ENCODE measurements at regions not wholly inside any gene's neighbourhood (a gene's known extent, or its start where the extent isn't known, plus 50 kb on each side); places are given as distances from the start of the nearest gene placed in this dataset.

DNA sequence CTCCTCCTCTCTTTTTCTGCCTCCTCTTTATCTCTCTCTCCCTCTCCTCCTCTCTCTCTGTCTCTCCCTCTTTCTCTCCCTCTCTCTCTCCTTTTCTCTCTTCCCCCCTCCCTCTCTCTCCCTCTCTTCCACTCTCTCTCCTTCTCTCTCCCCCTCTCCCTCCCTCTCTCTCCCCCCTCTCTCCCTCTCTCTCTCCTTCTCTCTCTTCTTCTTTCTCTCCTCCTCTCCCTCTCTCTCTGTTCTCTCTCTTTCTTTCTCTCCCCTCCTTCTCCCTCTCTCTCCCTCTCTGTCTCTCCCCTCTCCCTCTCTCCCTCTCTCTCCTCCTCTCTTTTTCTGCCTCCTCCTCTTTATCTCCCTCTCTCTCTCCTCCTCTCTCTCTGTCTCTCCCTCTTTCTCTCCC lies 197.4 kb downstream of the UQCRFS1 start:
- TF ChIP-seq POLR2A (IDR thresholded peaks at IDR 0.05) (no peak), CTCF (IDR thresholded peaks at IDR 0.05) (no peak)
